ENCODE measurements at regions not wholly inside any gene's neighbourhood (a gene's known extent, or its start where the extent isn't known, plus 50 kb on each side); places are given as distances from the start of the nearest gene placed in this dataset.

GRCh38 chrX:118228041-118228440, 111.4 kb upstream of the KLHL13 start:
- no peak overlapping the region for H3K4me3 ChIP-seq
- no peaks in the 10 kb centered on the region for H3K36me3 ChIP-seq (ENCODE audit: control insufficient read depth, insufficient read depth, low read length)
- DNase-seq (ENCODE audit: extremely low read depth in 1 of 4, low spot score in 3 of 4), result no peak
- H2AFZ ChIP-seq (ENCODE audit: low read depth, low read length), result no peak overlapping the region
- intact Hi-C loops (cut with micrococcal nuclease), result loop anchor here (10.0 kb wide), 1 partner anchor 113 kb away; the partner anchor contains the start of gene KLHL13
- H3K4me1 ChIP-seq (replicated peaks in 1 of 2; ENCODE audit: control insufficient read depth in 2 of 2, insufficient read depth in 2 of 2, low read length in 2 of 2), result no peaks in the 10 kb centered on the region
- H3K79me2 ChIP-seq (ENCODE audit: control insufficient read depth, insufficient read depth, low read length), result no peaks in the 10 kb centered on the region
- no peak for FAIRE-seq
- TF ChIP-seq CTCF (IDR thresholded peaks at IDR 0.05 in 2 of 3, conservative IDR thresholded peaks at IDR 0.05 in 1 of 3; ENCODE audit: insufficient read depth in 2 of 3, low read depth in 1 of 3, low read length in 3 of 3), result no peak
- no peak overlapping the region for H3K4me2 ChIP-seq (ENCODE audit: insufficient read depth, low read length)
- ATAC-seq, result no peak
- H4K20me1 ChIP-seq (replicated peaks; ENCODE audit: control insufficient read depth, insufficient read depth, low read length), result no peaks in the 10 kb centered on the region
- in situ Hi-C loops (cut with MboI), result no loop called here
- H3K27me3 ChIP-seq (ENCODE audit: control insufficient read depth in 2 of 2, insufficient read depth in 2 of 2, low read length in 2 of 2), result no peaks in the 10 kb centered on the region
- no TSS peak for BruUV-seq (replicated peaks)
- WGBS (ENCODE audit: insufficient coverage, low coverage, missing lambda C conversion rate), result 9% methylated on average over 4 of the region's 4 CpGs
- no peaks in the 10 kb centered on the region for H3K9me3 ChIP-seq (replicated peaks; ENCODE audit: control insufficient read depth, insufficient read depth, low read depth, low read length)
- ChIA-PET CTCF (ENCODE audit: low intra/inter-chr PET ratio) (no interaction called here), POLR2A (no interaction called here)
- no peak overlapping the region for H3K27ac ChIP-seq (ENCODE audit: extremely low read depth, low read depth, low read length)
- H3K9me1 ChIP-seq (ENCODE audit: control insufficient read depth, insufficient read depth, low read length), result no peaks in the 10 kb centered on the region
- no peak overlapping the region for H3K9ac ChIP-seq (ENCODE audit: insufficient read depth in 1 of 2, low read depth in 2 of 2, low read length in 2 of 2)

GRCh38 chrX:118228456-118228855, 111.8 kb upstream of the KLHL13 start:
- no peak overlapping the region for H3K9ac ChIP-seq (ENCODE audit: insufficient read depth in 1 of 2, low read depth in 2 of 2, low read length in 2 of 2)
- no peak overlapping the region for H3K4me2 ChIP-seq (ENCODE audit: insufficient read depth, low read length)
- H4K20me1 ChIP-seq (replicated peaks; ENCODE audit: control insufficient read depth, insufficient read depth, low read length), result no peaks in the 10 kb centered on the region
- H3K36me3 ChIP-seq (ENCODE audit: control insufficient read depth, insufficient read depth, low read length), result no peaks in the 10 kb centered on the region
- FAIRE-seq (no peak), DNase-seq (ENCODE audit: extremely low read depth in 1 of 4, low spot score in 3 of 4) (no peak), ATAC-seq (no peak)
- in situ Hi-C loops (cut with MboI), result no loop called here
- H3K9me1 ChIP-seq (ENCODE audit: control insufficient read depth, insufficient read depth, low read length), result no peaks in the 10 kb centered on the region
- 0% methylated on average over 1 of the region's 1 CpG for WGBS (ENCODE audit: insufficient coverage, low coverage, missing lambda C conversion rate)
- no peak overlapping the region for H3K27ac ChIP-seq (ENCODE audit: extremely low read depth, low read depth, low read length)
- no peaks in the 10 kb centered on the region for H3K79me2 ChIP-seq (ENCODE audit: control insufficient read depth, insufficient read depth, low read length)
- no TSS peak for BruUV-seq (replicated peaks)
- H3K27me3 ChIP-seq (ENCODE audit: control insufficient read depth in 2 of 2, insufficient read depth in 2 of 2, low read length in 2 of 2), result no peaks in the 10 kb centered on the region
- no peaks in the 10 kb centered on the region for H3K9me3 ChIP-seq (replicated peaks; ENCODE audit: control insufficient read depth, insufficient read depth, low read depth, low read length)
- no peaks in the 10 kb centered on the region for H3K4me1 ChIP-seq (replicated peaks in 1 of 2; ENCODE audit: control insufficient read depth in 2 of 2, insufficient read depth in 2 of 2, low read length in 2 of 2)
- CTCF ChIA-PET (ENCODE audit: low intra/inter-chr PET ratio), result no interaction called here
- no peak overlapping the region for H3K4me3 ChIP-seq
- intact Hi-C loops (cut with micrococcal nuclease), result loop anchor here (10.0 kb wide), 1 partner anchor 114 kb away; the partner anchor contains the start of gene KLHL13
- H2AFZ ChIP-seq (ENCODE audit: low read depth, low read length), result no peak overlapping the region
- POLR2A ChIA-PET, result no interaction called here
- TF ChIP-seq ZNF561 (CRISPR knock-in tag; conservative IDR thresholded peaks at IDR 0.05) (no peak), MCM2 (IDR thresholded peaks at IDR 0.05; ENCODE audit: low read depth) (no peak), RCOR1 (IDR thresholded peaks at IDR 0.05; ENCODE audit: borderline replicate concordance in 1 of 2, low read depth in 2 of 2, low read length in 2 of 2) (no peak), ZNF395 (CRISPR knock-in tag; IDR thresholded peaks at IDR 0.05) (no peak), PREB (CRISPR knock-in tag; IDR thresholded peaks at IDR 0.05) (no peak), HDAC2 (IDR thresholded peaks at IDR 0.05) (no peak), TCF7 (IDR thresholded peaks at IDR 0.05; ENCODE audit: borderline replicate concordance) (no peak), HDAC1 (IDR thresholded peaks at IDR 0.05) (no peak), COPS2 (conservative IDR thresholded peaks at IDR 0.05) (no peak), ZNF79 (CRISPR knock-in tag; IDR thresholded peaks at IDR 0.05; ENCODE audit: low read depth) (no peak), ZNF699 (CRISPR knock-in tag; IDR thresholded peaks at IDR 0.05; ENCODE audit: insufficient replicate concordance) (no peak), NFATC3 (IDR thresholded peaks at IDR 0.05) (no peak)
